Mesothelial cell of epicardium (in vitro differentiated cells): ENCODE measurements at regions not wholly inside any gene's neighbourhood (a gene's known extent, or its start where the extent isn't known, plus 50 kb on each side); places are given as distances from the start of the nearest gene placed in this dataset.

ENCODE experiments used
- DNase-seq, 2 experiments: peaks; one replicate each; pipeline ENCODE4 v3.0.0; 2021; ENCODE audit warnings: low spot score in 2 of 2; ENCODE audit not compliant: unreplicated experiment in 2 of 2
- H3K27ac Mint-ChIP-seq: 2 replicates; pipeline ENCODE4 v1.8.0; 2021; ENCODE audit warnings: mixed read lengths
- H3K27me3 Mint-ChIP-seq: 2 replicates; pipeline ENCODE4 v1.8.0; 2021; ENCODE audit warnings: low read depth, mixed read lengths
- H3K36me3 Mint-ChIP-seq: 2 replicates; pipeline ENCODE4 v1.8.0; 2021; ENCODE audit warnings: mixed read lengths
- H3K4me1 Mint-ChIP-seq: 2 replicates; pipeline ENCODE4 v1.8.0; 2021; ENCODE audit warnings: mixed read lengths
- H3K4me3 Mint-ChIP-seq: 2 replicates; pipeline ENCODE4 v1.8.0; 2021; ENCODE audit warnings: mild to moderate bottlenecking, moderate library complexity, mixed read lengths
- H3K9me3 Mint-ChIP-seq: 2 replicates; pipeline ENCODE4 v1.8.0; 2021; ENCODE audit warnings: mixed read lengths
- TF ChIP-seq, protein P1 (sequence below): fragments of 200-600 bp; sonication (generic); IDR thresholded peaks from one replicate; pipeline ENCODE4 v1.5.0; 2021; ENCODE audit warnings: antibody characterized with exemption; ENCODE audit not compliant: unreplicated experiment

DNA sequence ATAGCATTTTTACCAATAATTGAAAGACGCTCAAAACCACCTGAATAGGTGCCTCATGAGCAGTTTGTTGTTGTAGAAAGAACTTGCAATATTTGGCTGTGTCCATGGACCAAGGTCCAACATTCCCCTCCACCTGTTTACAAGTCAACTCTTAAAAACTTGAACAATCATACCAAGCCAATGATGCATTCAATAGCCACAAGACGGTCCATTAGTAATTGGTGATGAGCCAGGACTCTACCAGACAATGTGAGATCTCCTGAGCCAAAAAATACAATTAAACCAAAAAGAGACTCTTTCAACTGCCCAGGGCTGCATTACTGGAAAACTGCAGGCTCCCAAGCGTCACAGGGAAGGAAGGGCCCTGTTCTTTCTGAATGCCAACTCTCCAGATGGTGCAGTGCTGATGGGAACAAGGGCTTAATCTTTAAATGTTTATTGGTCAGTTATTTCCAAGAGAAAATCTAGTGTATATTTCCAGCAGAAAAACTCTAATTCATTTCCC lies 118.8 kb upstream of the EPB41L3 start:
- TF ChIP-seq, protein P1, sequence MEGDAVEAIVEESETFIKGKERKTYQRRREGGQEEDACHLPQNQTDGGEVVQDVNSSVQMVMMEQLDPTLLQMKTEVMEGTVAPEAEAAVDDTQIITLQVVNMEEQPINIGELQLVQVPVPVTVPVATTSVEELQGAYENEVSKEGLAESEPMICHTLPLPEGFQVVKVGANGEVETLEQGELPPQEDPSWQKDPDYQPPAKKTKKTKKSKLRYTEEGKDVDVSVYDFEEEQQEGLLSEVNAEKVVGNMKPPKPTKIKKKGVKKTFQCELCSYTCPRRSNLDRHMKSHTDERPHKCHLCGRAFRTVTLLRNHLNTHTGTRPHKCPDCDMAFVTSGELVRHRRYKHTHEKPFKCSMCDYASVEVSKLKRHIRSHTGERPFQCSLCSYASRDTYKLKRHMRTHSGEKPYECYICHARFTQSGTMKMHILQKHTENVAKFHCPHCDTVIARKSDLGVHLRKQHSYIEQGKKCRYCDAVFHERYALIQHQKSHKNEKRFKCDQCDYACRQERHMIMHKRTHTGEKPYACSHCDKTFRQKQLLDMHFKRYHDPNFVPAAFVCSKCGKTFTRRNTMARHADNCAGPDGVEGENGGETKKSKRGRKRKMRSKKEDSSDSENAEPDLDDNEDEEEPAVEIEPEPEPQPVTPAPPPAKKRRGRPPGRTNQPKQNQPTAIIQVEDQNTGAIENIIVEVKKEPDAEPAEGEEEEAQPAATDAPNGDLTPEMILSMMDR: no peak
- Mint-ChIP-seq H3K9me3 (peaks cover 4% of the 10 kb centered on the region), H3K27ac (no peak overlapping the region), H3K36me3 (no peaks in the 10 kb centered on the region), H3K4me3 (no peak overlapping the region), H3K27me3 (no peaks in the 10 kb centered on the region), H3K4me1 (peaks cover 9% of the 10 kb centered on the region)
- no peak for DNase-seq

DNA sequence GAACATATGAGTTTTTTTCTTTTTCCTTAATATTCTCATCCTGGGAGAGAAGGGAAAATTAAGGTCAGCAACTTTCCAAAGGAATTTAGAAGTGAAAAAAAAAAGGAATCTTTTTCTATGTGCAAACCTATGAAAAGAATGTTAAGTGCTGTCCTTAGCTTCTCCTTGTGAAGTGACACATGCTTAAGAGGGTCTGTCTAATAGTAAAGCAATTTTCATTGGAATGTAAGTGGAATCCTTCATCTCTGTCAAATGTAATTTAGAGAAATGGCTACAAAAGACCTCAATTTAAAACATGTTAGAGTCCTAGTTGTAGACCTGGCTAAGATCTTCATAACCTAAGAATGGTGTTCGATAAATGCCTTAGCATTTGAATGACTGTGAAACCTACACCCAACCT lies 117.4 kb upstream of the EPB41L3 start:
- Mint-ChIP-seq H3K4me3 (no peak overlapping the region), H3K27ac (peak overlapping the region; percentile 48), H3K36me3 (no peaks in the 10 kb centered on the region), H3K4me1 (peaks cover 9% of the 10 kb centered on the region), H3K9me3 (peaks cover 9% of the 10 kb centered on the region), H3K27me3 (no peaks in the 10 kb centered on the region)
- TF ChIP-seq, protein P1: no peak
- DNase-seq: no peak

DNA sequence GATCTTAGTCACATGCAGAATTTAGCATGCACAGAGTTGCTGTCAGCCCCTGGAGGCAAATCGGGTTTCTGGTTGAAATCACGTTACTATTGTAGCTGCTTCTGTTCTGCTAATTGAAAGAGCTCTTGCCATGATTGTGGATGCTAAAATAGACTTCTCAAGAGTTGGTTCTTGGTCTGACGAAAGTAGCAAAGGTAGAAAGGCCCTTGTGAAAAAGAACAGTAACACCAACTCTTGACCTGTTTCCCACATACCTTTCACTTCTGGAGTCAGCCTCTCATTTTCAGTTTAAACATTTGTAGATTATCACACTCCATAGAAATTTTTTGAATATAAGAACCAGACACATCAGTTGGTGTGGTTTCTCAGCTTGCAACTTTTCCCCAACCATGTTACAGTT lies 110.0 kb upstream of the EPB41L3 start:
- peaks cover 5% of the 10 kb centered on the region for H3K9me3 Mint-ChIP-seq
- H3K27ac Mint-ChIP-seq: no peak overlapping the region
- TF ChIP-seq, protein P1: no peak
- H3K4me1 Mint-ChIP-seq: peaks cover 8% of the 10 kb centered on the region
- no peak overlapping the region for H3K4me3 Mint-ChIP-seq
- H3K27me3 Mint-ChIP-seq: no peaks in the 10 kb centered on the region
- no peak for DNase-seq
- H3K36me3 Mint-ChIP-seq: no peaks in the 10 kb centered on the region

DNA sequence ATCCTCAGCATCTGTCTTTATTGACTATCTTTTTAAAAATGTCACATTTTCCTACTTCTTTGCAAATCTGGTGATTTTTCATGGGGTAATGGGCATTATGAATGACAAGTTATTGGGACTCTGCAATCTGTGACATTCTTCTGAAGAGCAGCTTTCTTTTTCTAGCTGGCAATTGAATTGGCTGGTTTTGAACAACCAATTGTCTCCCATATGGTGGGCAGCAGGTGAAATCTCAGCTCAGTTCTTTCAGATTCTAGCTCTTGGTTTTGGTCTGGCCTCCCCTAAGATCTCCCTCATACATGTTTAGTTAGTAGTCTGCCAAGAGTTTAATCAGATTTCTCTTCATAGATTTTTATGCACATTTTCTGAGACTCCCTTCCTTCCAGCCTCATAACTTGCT lies 107.9 kb upstream of the EPB41L3 start:
- TF ChIP-seq, protein P1: no peak
- H3K9me3 Mint-ChIP-seq: peaks cover 10% of the 10 kb centered on the region

DNA sequence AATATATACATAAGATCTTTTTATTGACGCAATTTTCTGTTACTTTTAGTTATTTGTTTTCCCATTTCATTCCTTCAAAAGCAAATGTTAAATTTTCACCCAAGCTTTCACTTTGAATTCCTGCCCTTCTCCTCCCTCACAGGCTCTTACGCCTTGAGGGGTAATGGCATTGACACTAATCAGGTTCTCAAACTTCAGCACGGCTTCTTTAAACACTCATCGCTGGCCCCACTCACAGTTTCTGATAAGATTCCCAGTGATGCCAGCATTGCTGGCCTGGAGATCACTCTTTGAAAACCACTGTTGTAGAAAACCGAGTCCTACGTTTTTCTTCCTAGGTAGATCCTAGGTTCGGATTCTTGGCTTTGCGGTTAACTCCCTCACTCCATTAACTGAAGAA lies 105.6 kb upstream of the EPB41L3 start:
- no peaks in the 10 kb centered on the region for H3K27me3 Mint-ChIP-seq
- TF ChIP-seq, protein P1: no peak
- peaks cover 7% of the 10 kb centered on the region for H3K9me3 Mint-ChIP-seq
- H3K4me1 Mint-ChIP-seq: peaks cover 8% of the 10 kb centered on the region
- no peak overlapping the region for H3K27ac Mint-ChIP-seq
- no peak for DNase-seq
- no peak overlapping the region for H3K4me3 Mint-ChIP-seq
- no peaks in the 10 kb centered on the region for H3K36me3 Mint-ChIP-seq

More for the DNA sequence above, 107.9 kb upstream of the EPB41L3 start:
- DNase-seq: no peak
- Mint-ChIP-seq H3K4me1 (peaks cover 8% of the 10 kb centered on the region), H3K27ac (no peak overlapping the region), H3K4me3 (no peak overlapping the region), H3K27me3 (no peaks in the 10 kb centered on the region), H3K36me3 (no peaks in the 10 kb centered on the region)

DNA sequence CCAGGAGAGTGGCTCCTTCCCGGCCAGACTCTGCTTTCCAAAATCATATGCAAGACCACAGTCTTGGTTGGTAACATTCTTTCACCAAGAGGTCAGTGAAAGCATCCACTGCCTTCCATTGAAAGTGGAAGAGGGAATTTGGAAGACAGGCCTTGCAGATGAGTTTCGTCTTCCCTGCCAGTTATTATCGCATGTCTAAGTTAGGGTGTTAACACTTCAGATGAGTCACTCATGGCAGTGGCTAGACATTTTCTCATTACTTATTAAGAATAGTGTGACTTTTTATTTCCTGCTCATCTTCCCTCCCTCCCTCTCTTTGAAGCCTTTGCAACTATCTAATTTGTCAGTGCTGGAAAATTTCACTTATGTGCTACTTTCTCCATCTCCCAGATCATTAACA lies 102.9 kb upstream of the EPB41L3 start:
- H3K4me1 Mint-ChIP-seq: peaks cover 3% of the 10 kb centered on the region
- H3K27ac Mint-ChIP-seq: no peak overlapping the region
- TF ChIP-seq, protein P1: no peak
- no peak for DNase-seq
- peaks cover 7% of the 10 kb centered on the region for H3K9me3 Mint-ChIP-seq
- H3K4me3 Mint-ChIP-seq: no peak overlapping the region
- H3K27me3 Mint-ChIP-seq: no peaks in the 10 kb centered on the region
- H3K36me3 Mint-ChIP-seq: no peaks in the 10 kb centered on the region
